RWPE2 (cell line): ENCODE measurements at regions not wholly inside any gene's neighbourhood (a gene's known extent, or its start where the extent isn't known, plus 50 kb on each side); places are given as distances from the start of the nearest gene placed in this dataset.

Experiments used
- ATAC-seq: fragments of 200-7000 bp; cut with Tn5 transposase; 3 replicates; pipeline ENCODE4 v1.9.1; 2021; ENCODE audit warnings: low read depth
- DNase-seq: peaks from one replicate; pipeline ENCODE4 v3.0.0-alpha.2; 2020; ENCODE audit warnings: low spot score
- H3K27ac ChIP-seq: fragments of 450-650 bp; 2 replicates; pipeline ENCODE4 v1.5.1; 2017; ENCODE audit warnings: mild to moderate bottlenecking; ENCODE audit not compliant: poor library complexity, severe bottlenecking
- H3K27me3 ChIP-seq: fragments of 250-450 bp; sonication (Bioruptor Pico); 2 replicates; pipeline ENCODE4 v1.5.1; 2021; ENCODE audit warnings: mild to moderate bottlenecking, moderate library complexity; ENCODE audit not compliant: insufficient read depth, poor library complexity, severe bottlenecking
- H3K36me3 ChIP-seq: fragments of 250-450 bp; sonication (Bioruptor Pico); 2 replicates; pipeline ENCODE4 v1.5.1; 2020; ENCODE audit warnings: low read depth, mild to moderate bottlenecking, moderate library complexity
- H3K4me1 ChIP-seq: fragments of 250-450 bp; sonication (Bioruptor Pico); 2 replicates; pipeline ENCODE4 v1.5.1; 2021; ENCODE audit warnings: mild to moderate bottlenecking, moderate library complexity; ENCODE audit not compliant: insufficient read depth, poor library complexity, severe bottlenecking
- H3K4me3 ChIP-seq: fragments of 250-450 bp; sonication (Bioruptor Pico); 2 replicates; pipeline ENCODE4 v1.5.1; 2021; ENCODE audit warnings: mild to moderate bottlenecking, moderate library complexity; ENCODE audit not compliant: severe bottlenecking
- H3K9me3 ChIP-seq: fragments of 250-450 bp; sonication (Bioruptor Pico); 2 replicates; pipeline ENCODE4 v1.5.1; 2021; ENCODE audit warnings: mild to moderate bottlenecking, moderate library complexity; ENCODE audit not compliant: severe bottlenecking
- CTCF ChIP-seq: fragments of 450-650 bp; IDR thresholded peaks from one replicate; pipeline ENCODE4 v1.5.1; 2017; ENCODE audit warnings: mild to moderate bottlenecking, moderate library complexity; ENCODE audit not compliant: poor library complexity, severe bottlenecking

- TF ChIP-seq CTCF = no peak
- Histone ChIP-seq H3K9me3 (no peaks in the 10 kb centered on the region), H3K4me1 (no peaks in the 10 kb centered on the region), H3K27me3 (no peaks in the 10 kb centered on the region), H3K4me3 (no peak overlapping the region), H3K27ac (no peak overlapping the region), H3K36me3 (no peaks in the 10 kb centered on the region)
- ATAC-seq = peak; percentile 69
- DNase-seq = no peak
Measured at GRCh38 chr11:39668640-39669039, 1790.8 kb downstream of the LRRC4C start.

- Histone ChIP-seq H3K4me3 (no peak overlapping the region), H3K4me1 (no peaks in the 10 kb centered on the region), H3K9me3 (no peaks in the 10 kb centered on the region), H3K27ac (no peak overlapping the region), H3K27me3 (no peaks in the 10 kb centered on the region), H3K36me3 (no peaks in the 10 kb centered on the region)
- DNase-seq = no peak
- ATAC-seq = no peak
- TF ChIP-seq CTCF = no peak
Measured at GRCh38 chr11:39664023-39664422, 1795.4 kb downstream of the LRRC4C start.

- Histone ChIP-seq H3K4me1 (no peaks in the 10 kb centered on the region), H3K27me3 (no peaks in the 10 kb centered on the region), H3K4me3 (no peak overlapping the region), H3K36me3 (no peaks in the 10 kb centered on the region), H3K27ac (no peak overlapping the region), H3K9me3 (no peaks in the 10 kb centered on the region)
- no peak for TF ChIP-seq CTCF
- DNase-seq (no peak), ATAC-seq (no peak)
Measured at GRCh38 chr11:39661890-39662289, 1797.6 kb downstream of the LRRC4C start.

- no peak for TF ChIP-seq CTCF
- H3K4me1 ChIP-seq = no peaks in the 10 kb centered on the region
- no peak overlapping the region for H3K27ac ChIP-seq
- no peak overlapping the region for H3K4me3 ChIP-seq
- no peak for DNase-seq
- no peak for ATAC-seq
- H3K27me3 ChIP-seq = no peaks in the 10 kb centered on the region
- no peaks in the 10 kb centered on the region for H3K9me3 ChIP-seq
- no peaks in the 10 kb centered on the region for H3K36me3 ChIP-seq
Measured at GRCh38 chr11:39651857-39652461, 1807.5 kb downstream of the LRRC4C start.

- H3K27me3 ChIP-seq = no peaks in the 10 kb centered on the region
- H3K36me3 ChIP-seq = no peaks in the 10 kb centered on the region
- ATAC-seq = no peak
- no peak overlapping the region for H3K27ac ChIP-seq
- TF ChIP-seq CTCF = no peak
- no peak overlapping the region for H3K4me3 ChIP-seq
- DNase-seq = no peak
- no peaks in the 10 kb centered on the region for H3K9me3 ChIP-seq
- no peaks in the 10 kb centered on the region for H3K4me1 ChIP-seq
Measured at GRCh38 chr11:39641751-39642150, 1817.7 kb downstream of the LRRC4C start.
